ACC112 (cell line): ENCODE measurements at regions not wholly inside any gene's neighbourhood (a gene's known extent, or its start where the extent isn't known, plus 50 kb on each side); places are given as distances from the start of the nearest gene placed in this dataset.

Experiments
- H2AFZ ChIP-seq: fragments of 200-600 bp; sonication (generic); one replicate; pipeline ENCODE4 v1.6.0; 2017; ENCODE audit warnings: antibody characterized with exemption, low read length; ENCODE audit not compliant: unreplicated experiment
- H3K27ac ChIP-seq: fragments of 200-600 bp; sonication (generic); 2 replicates; pipeline ENCODE4 v1.5.1; 2014; ENCODE audit warnings: low read depth, mild to moderate bottlenecking, antibody characterized with exemption, low read length, moderate library complexity
- H3K27me3 ChIP-seq: fragments of 200-600 bp; sonication (generic); 2 replicates; pipeline ENCODE4 v1.6.1; 2014; ENCODE audit warnings: mild to moderate bottlenecking, antibody characterized with exemption, low read length, moderate library complexity, mixed read lengths; ENCODE audit not compliant: insufficient read depth
- H3K36me3 ChIP-seq: fragments of 200-600 bp; sonication (generic); 2 replicates; pipeline ENCODE4 v1.6.1; 2016; ENCODE audit warnings: mild to moderate bottlenecking, antibody characterized with exemption, low read length, moderate library complexity, mixed read lengths; ENCODE audit not compliant: insufficient read depth
- H3K4me1 ChIP-seq: fragments of 200-600 bp; sonication (generic); one replicate; pipeline ENCODE4 v1.6.1; 2016; ENCODE audit warnings: low read length, mixed read lengths; ENCODE audit not compliant: insufficient read depth, unreplicated experiment, control insufficient read depth
- H3K4me3 ChIP-seq: fragments of 200-600 bp; sonication (generic); 2 replicates; pipeline ENCODE4 v1.5.1; 2014; ENCODE audit warnings: mild to moderate bottlenecking, low read depth, low read length
- H3K79me2 ChIP-seq: fragments of 200-600 bp; sonication (generic); one replicate; pipeline ENCODE4 v1.6.0; 2016; ENCODE audit warnings: low read length; ENCODE audit not compliant: control insufficient read depth, unreplicated experiment, insufficient read depth

GRCh38 chr11:111172321-111172862, 73.1 kb upstream of the POU2AF2 start:
- Histone ChIP-seq H3K36me3 (no peaks in the 10 kb centered on the region), H3K4me3 (no peak overlapping the region), H3K27ac (no peak overlapping the region), H3K4me1 (no peaks in the 10 kb centered on the region), H3K79me2 (no peaks in the 10 kb centered on the region), H3K27me3 (no peaks in the 10 kb centered on the region), H2AFZ (no peak overlapping the region)

GRCh38 chr11:111170761-111171379, 74.7 kb upstream of the POU2AF2 start:
- Histone ChIP-seq H3K4me3 (no peak overlapping the region), H3K27ac (no peak overlapping the region)

GRCh38 chr11:111169367-111169766, 76.2 kb upstream of the POU2AF2 start:
- Histone ChIP-seq H3K27me3 (no peaks in the 10 kb centered on the region), H3K4me3 (no peak overlapping the region), H3K27ac (no peak overlapping the region), H2AFZ (no peak overlapping the region), H3K36me3 (no peaks in the 10 kb centered on the region), H3K4me1 (no peaks in the 10 kb centered on the region), H3K79me2 (no peaks in the 10 kb centered on the region)

More at GRCh38 chr11:111170761-111171379, 74.7 kb upstream of the POU2AF2 start:
- Histone ChIP-seq H3K27me3 (no peaks in the 10 kb centered on the region), H3K36me3 (no peaks in the 10 kb centered on the region), H2AFZ (no peak overlapping the region), H3K4me1 (no peaks in the 10 kb centered on the region), H3K79me2 (no peaks in the 10 kb centered on the region)

GRCh38 chr11:111168871-111169270, 76.7 kb upstream of the POU2AF2 start:
- Histone ChIP-seq H3K27ac (no peak overlapping the region), H3K79me2 (no peaks in the 10 kb centered on the region), H3K36me3 (no peaks in the 10 kb centered on the region), H2AFZ (no peak overlapping the region), H3K27me3 (no peaks in the 10 kb centered on the region), H3K4me3 (no peak overlapping the region), H3K4me1 (no peaks in the 10 kb centered on the region)

- Histone ChIP-seq H3K36me3 (no peaks in the 10 kb centered on the region), H3K4me3 (no peak overlapping the region), H3K27ac (no peak overlapping the region), H3K27me3 (no peaks in the 10 kb centered on the region), H3K79me2 (no peaks in the 10 kb centered on the region), H3K4me1 (no peaks in the 10 kb centered on the region), H2AFZ (no peak overlapping the region)
Observed at GRCh38 chr11:111167666-111168065, 77.9 kb upstream of the POU2AF2 start.

- no peak overlapping the region for H3K27ac ChIP-seq
- H2AFZ ChIP-seq, result no peak overlapping the region
- H3K27me3 ChIP-seq, result no peaks in the 10 kb centered on the region
Observed at GRCh38 chr11:111166598-111166997, 78.9 kb upstream of the POU2AF2 start.

GRCh38 chr11:111162305-111162704, 83.2 kb upstream of the POU2AF2 start:
- Histone ChIP-seq H3K36me3 (no peaks in the 10 kb centered on the region), H3K4me3 (no peak overlapping the region), H2AFZ (no peak overlapping the region), H3K4me1 (no peaks in the 10 kb centered on the region), H3K27me3 (no peaks in the 10 kb centered on the region), H3K79me2 (no peaks in the 10 kb centered on the region), H3K27ac (no peak overlapping the region)

More at GRCh38 chr11:111166598-111166997, 78.9 kb upstream of the POU2AF2 start:
- no peaks in the 10 kb centered on the region for H3K36me3 ChIP-seq
- H3K4me1 ChIP-seq, result no peaks in the 10 kb centered on the region
- no peak overlapping the region for H3K4me3 ChIP-seq
- no peaks in the 10 kb centered on the region for H3K79me2 ChIP-seq

- Histone ChIP-seq H3K4me1 (no peaks in the 10 kb centered on the region), H3K27ac (no peak overlapping the region), H2AFZ (no peak overlapping the region), H3K36me3 (no peaks in the 10 kb centered on the region), H3K79me2 (no peaks in the 10 kb centered on the region), H3K4me3 (no peak overlapping the region), H3K27me3 (no peaks in the 10 kb centered on the region)
Observed at GRCh38 chr11:111157571-111157970, 88.0 kb upstream of the POU2AF2 start.

- Histone ChIP-seq H3K27ac (no peak overlapping the region), H3K36me3 (no peaks in the 10 kb centered on the region), H3K79me2 (no peaks in the 10 kb centered on the region), H3K27me3 (no peaks in the 10 kb centered on the region), H2AFZ (no peak overlapping the region), H3K4me1 (no peaks in the 10 kb centered on the region), H3K4me3 (no peak overlapping the region)
Observed at GRCh38 chr11:111155021-111155420, 90.5 kb upstream of the POU2AF2 start.

- Histone ChIP-seq H3K27me3 (no peaks in the 10 kb centered on the region), H3K27ac (no peak overlapping the region), H2AFZ (no peak overlapping the region), H3K4me3 (no peak overlapping the region), H3K4me1 (peaks cover 10% of the 10 kb centered on the region), H3K36me3 (no peaks in the 10 kb centered on the region), H3K79me2 (no peaks in the 10 kb centered on the region)
Observed at GRCh38 chr11:111153194-111153593, 92.3 kb upstream of the POU2AF2 start.

- H3K79me2 ChIP-seq, result no peaks in the 10 kb centered on the region
- H3K4me1 ChIP-seq, result peaks cover 13% of the 10 kb centered on the region
- H2AFZ ChIP-seq, result no peak overlapping the region
- H3K27ac ChIP-seq, result no peak overlapping the region
- H3K36me3 ChIP-seq, result no peaks in the 10 kb centered on the region
- no peak overlapping the region for H3K4me3 ChIP-seq
- no peaks in the 10 kb centered on the region for H3K27me3 ChIP-seq
Observed at GRCh38 chr11:111148953-111149352, 96.6 kb upstream of the POU2AF2 start.
